ENCODE measurements at regions not wholly inside any gene's neighbourhood (a gene's known extent, or its start where the extent isn't known, plus 50 kb on each side); places are given as distances from the start of the nearest gene placed in this dataset.

DNA sequence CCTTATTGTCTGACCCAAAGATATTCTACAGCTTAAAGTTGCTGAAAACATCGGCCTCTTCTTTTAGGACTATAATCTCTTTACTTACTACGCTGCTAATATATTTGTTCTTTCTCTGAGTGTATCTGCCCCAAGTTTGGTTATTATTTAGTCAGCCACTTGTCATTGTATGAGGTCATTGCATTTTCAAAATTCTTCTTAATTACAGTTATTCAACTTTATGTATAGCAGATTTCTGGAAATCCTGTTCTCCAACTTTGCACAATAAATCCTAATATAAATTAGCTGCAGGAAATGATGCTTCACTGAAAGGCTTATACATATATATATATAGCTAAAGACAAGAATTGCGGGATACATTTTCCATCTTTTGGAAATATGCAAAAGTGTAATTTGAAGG is 88.5 kb upstream of the HIVEP1 start:
- DNase-seq = no peak

DNA sequence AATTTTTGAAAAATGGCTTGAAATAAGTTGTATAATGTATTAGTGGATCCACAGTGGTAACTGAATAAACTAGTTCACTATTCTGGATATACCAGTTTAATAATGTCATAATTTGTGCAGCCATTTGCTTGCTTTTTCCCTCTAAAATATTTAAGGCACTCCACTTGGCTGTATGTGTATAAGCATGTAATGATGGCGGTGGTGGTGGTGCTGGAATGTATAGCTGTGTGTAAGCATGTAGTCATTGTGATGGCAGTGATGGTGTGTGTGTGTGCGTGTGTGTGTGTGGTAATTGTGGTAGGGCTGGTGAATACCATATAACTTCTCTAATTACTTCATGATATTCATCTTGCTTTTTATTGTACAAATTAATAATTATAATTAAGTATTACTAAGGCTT is 89.2 kb upstream of the HIVEP1 start:
- DNase-seq = peak; percentile 1

DNA sequence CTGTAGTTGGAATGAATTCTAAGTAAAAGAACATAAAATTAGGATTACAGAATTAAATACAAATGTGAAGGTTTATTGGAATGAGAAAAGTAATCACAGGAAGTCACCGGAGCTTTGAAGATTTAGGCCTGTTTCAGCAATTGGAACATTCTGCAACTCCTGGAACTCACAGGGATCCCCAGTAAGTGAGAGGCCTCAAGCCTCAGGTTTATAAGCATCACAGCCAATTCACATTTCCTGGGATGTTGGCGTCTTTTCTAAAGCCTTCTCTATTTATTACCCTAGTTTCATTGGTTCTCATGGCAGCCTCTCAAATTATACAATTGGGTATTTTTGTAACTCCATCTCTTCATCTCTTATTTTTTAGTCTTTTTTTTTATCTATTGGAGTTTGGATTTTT is 90.4 kb upstream of the HIVEP1 start:
- peak; percentile 16 for DNase-seq

DNA sequence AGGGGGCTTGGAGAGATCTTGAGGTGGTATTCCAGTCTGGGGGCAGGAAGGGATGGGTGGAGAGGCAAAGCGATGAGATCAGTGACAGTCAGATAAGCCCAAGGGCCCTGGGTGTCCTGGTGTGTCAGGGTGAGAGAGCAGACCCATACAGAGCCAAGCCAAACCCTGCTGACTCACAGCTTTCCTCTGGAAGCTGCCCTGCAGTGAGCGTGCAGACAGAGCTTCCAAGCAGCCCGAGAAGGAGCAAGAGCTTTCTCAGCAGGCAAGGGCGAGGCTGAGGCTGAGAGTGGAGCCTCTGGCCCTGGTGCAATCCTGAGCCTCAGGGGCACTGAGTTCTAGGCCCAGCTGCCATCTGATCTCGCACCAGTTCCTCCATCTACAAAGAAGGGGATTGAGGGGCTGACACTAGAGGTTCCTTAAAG is 91.1 kb upstream of the HIVEP1 start:
- no peak for DNase-seq

GRCh38 chr6:11920566-11920965 is 91.5 kb upstream of the HIVEP1 start:
- DNase-seq = no peak

GRCh38 chr6:11919771-11920440 is 92.2 kb upstream of the HIVEP1 start:
- DNase-seq = no peak

GRCh38 chr6:11918739-11919605 is 93.1 kb upstream of the HIVEP1 start:
- DNase-seq = peak; percentile 2

GRCh38 chr6:11917951-11918738 is 94.0 kb upstream of the HIVEP1 start:
- DNase-seq = no peak

DNA sequence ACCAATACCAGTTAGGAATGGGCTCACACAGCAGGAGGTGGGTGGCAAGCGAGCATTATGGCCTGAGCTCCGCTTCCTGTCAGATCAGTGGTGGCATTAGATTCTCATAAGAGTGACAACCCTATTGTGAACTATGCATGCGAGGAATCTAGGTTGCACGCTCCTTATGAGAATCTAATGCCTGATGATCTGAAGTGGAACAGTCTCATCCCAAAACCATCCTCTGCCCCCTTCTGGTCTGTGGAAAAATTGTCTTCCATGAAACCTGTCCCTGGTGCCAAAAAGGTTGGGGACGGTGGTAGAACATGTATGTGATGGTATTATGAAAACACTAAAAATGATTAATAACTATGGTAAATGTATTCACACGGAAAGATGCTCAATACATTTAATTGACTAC is 99.7 kb upstream of the HIVEP1 start:
- DNase-seq = no peak

DNA sequence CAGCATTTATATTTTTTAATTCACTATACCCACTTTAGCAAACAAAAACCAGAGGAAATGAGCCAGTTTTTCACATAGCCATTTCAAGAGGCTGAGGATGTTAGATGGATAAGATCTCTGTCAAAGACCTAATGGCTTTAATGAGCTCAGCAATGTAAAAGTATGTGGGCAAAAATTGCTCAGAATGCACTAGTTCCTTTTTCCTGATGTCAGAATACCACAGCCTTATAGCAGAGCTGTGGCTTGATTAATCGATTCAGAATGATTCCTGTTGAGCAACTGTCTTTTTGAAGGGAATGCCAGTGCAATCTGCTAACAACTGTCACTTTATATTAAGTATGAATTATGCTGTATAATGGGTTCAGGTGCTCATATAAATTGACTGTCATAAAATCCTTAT is 100.6 kb upstream of the HIVEP1 start:
- DNase-seq = no peak

DNA sequence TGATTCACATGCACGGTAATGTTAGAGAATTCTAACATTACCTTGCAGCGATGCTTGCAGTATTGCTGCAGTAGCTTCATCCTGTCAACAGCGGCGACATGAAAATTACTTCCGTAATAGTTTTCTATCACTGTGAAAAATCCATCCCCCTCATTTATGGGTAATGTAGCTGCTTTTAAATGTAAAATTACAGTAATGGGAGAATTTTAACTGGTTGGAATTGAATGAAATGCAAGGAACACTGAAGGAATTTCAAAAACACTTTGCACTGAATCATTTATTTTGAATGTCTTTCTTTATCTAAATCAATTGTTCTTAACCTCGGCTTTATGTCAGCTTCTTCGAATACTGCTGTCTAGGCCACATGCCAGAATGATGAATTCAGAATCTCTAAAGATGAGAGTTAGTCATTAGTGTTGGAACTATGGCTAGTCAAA is 102.4 kb upstream of the HIVEP1 start:
- DNase-seq = no peak

- no peak for DNase-seq
Measured at GRCh38 chr6:11908436-11909105, 103.5 kb upstream of the HIVEP1 start.

GRCh38 chr6:11903645-11904044 is 108.5 kb upstream of the HIVEP1 start:
- DNase-seq = no peak

GRCh38 chr6:11902527-11902926 is 109.6 kb upstream of the HIVEP1 start:
- DNase-seq = no peak

- no peak for DNase-seq
Measured at GRCh38 chr6:11900662-11901598, 111.2 kb upstream of the HIVEP1 start.

- no peak for DNase-seq
Measured at GRCh38 chr6:11899645-11900044, 112.5 kb upstream of the HIVEP1 start.

GRCh38 chr6:11894212-11894611 is 115.6 kb upstream of the ADTRP start:
- DNase-seq = no peak

GRCh38 chr6:11891547-11891946 is 112.9 kb upstream of the ADTRP start:
- DNase-seq = no peak

DNA sequence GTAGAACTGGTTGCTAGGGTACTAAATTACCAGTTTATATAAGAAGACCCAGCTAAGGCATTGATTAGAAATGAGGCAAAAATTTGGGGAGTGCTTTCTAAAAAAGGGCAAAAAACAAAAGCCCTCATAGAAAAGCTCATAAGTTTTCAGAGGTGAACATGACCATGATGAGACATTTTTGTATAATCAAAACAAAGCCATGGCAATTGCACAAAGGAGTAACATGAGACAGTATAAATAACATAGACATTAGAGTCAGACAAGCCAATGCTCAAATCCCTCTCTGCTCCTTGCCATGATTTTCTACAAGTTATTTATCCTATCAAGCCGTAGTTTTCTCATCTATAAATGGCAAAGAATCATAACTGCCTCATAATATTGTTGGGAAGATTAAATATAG is 112.2 kb upstream of the ADTRP start:
- DNase-seq = no peak

DNA sequence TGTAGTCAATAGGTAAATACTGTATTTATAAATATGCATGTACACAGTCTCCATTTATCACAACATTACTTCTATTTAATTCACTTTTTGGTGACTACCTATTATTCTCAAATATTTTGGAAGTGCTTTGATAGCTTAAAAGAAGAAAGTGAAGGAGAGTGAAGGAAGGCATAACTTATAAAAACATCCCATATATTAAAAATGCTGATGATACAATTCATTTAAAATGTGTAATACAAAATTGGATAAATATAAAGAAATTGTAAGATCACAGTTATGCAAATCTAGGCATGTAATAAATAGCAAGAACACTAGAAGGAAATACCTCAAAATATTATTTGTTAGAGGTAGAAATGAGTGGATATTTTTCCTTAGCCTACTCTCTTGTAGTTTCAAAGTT is 111.6 kb upstream of the ADTRP start:
- DNase-seq = no peak

- no peak for DNase-seq
Measured at GRCh38 chr6:11889572-11889971, 111.0 kb upstream of the ADTRP start.

- no peak for DNase-seq
Measured at GRCh38 chr6:11888727-11889126, 110.1 kb upstream of the ADTRP start.

All from midbrain (tissue), 1 donor.